HEK293 (cell line): ENCODE measurements at regions not wholly inside any gene's neighbourhood (a gene's known extent, or its start where the extent isn't known, plus 50 kb on each side); places are given as distances from the start of the nearest gene placed in this dataset.

ENCODE experiments used
- CTCF ChIA-PET: fragments of 350-600 bp; formaldehyde crosslinking; extraction: SDS; loops from one replicate; lab custom pipeline; 2021; ENCODE audit warnings: antibody characterized with exemption; lab: Yijun Ruan, JAX
- POLR2A ChIA-PET: fragments of 300-600 bp; formaldehyde crosslinking; extraction: SDS; loops from one replicate; lab custom pipeline; 2020; ENCODE audit warnings: antibody characterized with exemption, inconsistent platforms; lab: Yijun Ruan, JAX
- H3K27ac ChIP-seq: fragments of 200-500 bp; sonication (Bioruptor generic); 2 replicates; pipeline ENCODE4 v1.5.1; 2014; ENCODE audit warnings: low read depth, low read length, control low read depth, inconsistent platforms; ENCODE audit errors: extremely low read depth
- H3K36me3 ChIP-seq, 2 experiments: fragments of 200-500 bp in 1 of 2; sonication (Bioruptor generic) in 1 of 2; 1 replicate in 1 of 2; 2 replicates in 1 of 2; pipeline ENCODE4 v1.5.1; 2014 to 2017; ENCODE audit warnings: inconsistent platforms in 2 of 2, low read length in 2 of 2; ENCODE audit not compliant: control insufficient read depth in 2 of 2, insufficient read depth in 1 of 2
- H3K4me1 ChIP-seq: fragments of 200-500 bp; sonication (Bioruptor generic); 2 replicates; pipeline ENCODE4 v1.5.1; 2014; ENCODE audit warnings: mild to moderate bottlenecking, low read length, inconsistent platforms; ENCODE audit not compliant: control insufficient read depth, insufficient read depth
- H3K4me3 ChIP-seq: 2 replicates; pipeline ENCODE4 v1.5.1; 2011; ENCODE audit warnings: low read depth, mild to moderate bottlenecking, control low read depth, low read length, moderate library complexity
- H3K9me3 ChIP-seq: fragments of 200-500 bp; sonication (Bioruptor generic); 2 replicates; pipeline ENCODE4 v1.5.1; 2014; ENCODE audit warnings: low read depth, low read length, inconsistent platforms; ENCODE audit not compliant: control insufficient read depth, insufficient read depth
- FEZF1 ChIP-seq: fragments of 450-650 bp; formaldehyde crosslinking; IDR thresholded peaks from 2 replicates; pipeline ENCODE4 v1.5.1; 2016; ENCODE audit warnings: missing biosample characterization, missing genetic modification characterization
- HOXC10 ChIP-seq: sonication (generic); formaldehyde crosslinking; IDR thresholded peaks from 2 replicates; pipeline ENCODE4 v1.8.1; 2023; ENCODE audit warnings: mild to moderate bottlenecking, missing genetic modification reagents
- KLF17 ChIP-seq: fragments of 450-650 bp; formaldehyde crosslinking; IDR thresholded peaks from 2 replicates; pipeline ENCODE4 v1.5.1; 2016; ENCODE audit warnings: missing biosample characterization, missing genetic modification characterization
- OSR2 ChIP-seq: fragments of 450-650 bp; formaldehyde crosslinking; IDR thresholded peaks from 2 replicates; pipeline ENCODE4 v1.5.1; 2016; ENCODE audit warnings: missing biosample characterization, missing genetic modification characterization
- PRDM6 ChIP-seq: fragments of 450-650 bp; formaldehyde crosslinking; IDR thresholded peaks from 2 replicates; pipeline ENCODE4 v1.5.1; 2017; ENCODE audit warnings: missing biosample characterization, missing genetic modification characterization
- REPIN1 ChIP-seq: fragments of 450-650 bp; formaldehyde crosslinking; IDR thresholded peaks from 2 replicates; pipeline ENCODE4 v1.5.1; 2017; ENCODE audit warnings: missing biosample characterization, missing genetic modification characterization, low read depth
- TRIM28 ChIP-seq: IDR thresholded peaks from 2 replicates; pipeline ENCODE4 v1.6.1; 2011; ENCODE audit warnings: low read length, control low read depth, borderline replicate concordance
- ZBTB44 ChIP-seq: fragments of 450-650 bp; IDR thresholded peaks from 2 replicates; pipeline ENCODE4 v1.5.1; 2018; ENCODE audit warnings: missing biosample characterization, mild to moderate bottlenecking, missing genetic modification characterization
- ZBTB6 ChIP-seq: fragments of 450-650 bp; formaldehyde crosslinking; IDR thresholded peaks from 2 replicates; pipeline ENCODE4 v1.5.1; 2017; ENCODE audit warnings: missing biosample characterization, missing genetic modification characterization
- ZBTB8A ChIP-seq: fragments of 450-650 bp; formaldehyde crosslinking; IDR thresholded peaks from 2 replicates; pipeline ENCODE4 v1.5.1; 2016; ENCODE audit warnings: missing biosample characterization, missing genetic modification characterization
- ZNF146 ChIP-seq: fragments of 450-650 bp; formaldehyde crosslinking; IDR thresholded peaks from 2 replicates; pipeline ENCODE4 v1.5.1; 2016; ENCODE audit warnings: missing biosample characterization, missing genetic modification characterization
- ZNF18 ChIP-seq: fragments of 450-650 bp; formaldehyde crosslinking; IDR thresholded peaks from 2 replicates; pipeline ENCODE4 v1.5.1; 2016; ENCODE audit warnings: missing biosample characterization, missing genetic modification characterization
- ZNF274 ChIP-seq, 2 experiments: fragments of 200-500 bp in 1 of 2; fragments of 450-650 bp in 1 of 2; sonication (Bioruptor generic) in 1 of 2; formaldehyde crosslinking in 1 of 2; IDR thresholded peaks; 2 replicates each; pipeline versions ENCODE4 v1.5.1 to v1.6.1; 2014 to 2016; ENCODE audit warnings: borderline replicate concordance in 1 of 2, inconsistent platforms in 1 of 2, low read length in 1 of 2, missing biosample characterization in 1 of 2, missing genetic modification characterization in 1 of 2
- ZNF398 ChIP-seq: fragments of 450-650 bp; formaldehyde crosslinking; IDR thresholded peaks from 2 replicates; pipeline ENCODE4 v1.5.1; 2017; ENCODE audit warnings: missing biosample characterization, missing genetic modification characterization
- ZNF621 ChIP-seq: fragments of 450-650 bp; formaldehyde crosslinking; IDR thresholded peaks from 2 replicates; pipeline ENCODE4 v1.5.1; 2017; ENCODE audit warnings: missing biosample characterization, missing genetic modification characterization
- ZNF704 ChIP-seq: fragments of 450-650 bp; formaldehyde crosslinking; IDR thresholded peaks from 2 replicates; pipeline ENCODE4 v1.5.1; 2016; ENCODE audit warnings: missing biosample characterization, missing genetic modification characterization
- ZNF837 ChIP-seq: fragments of 450-650 bp; formaldehyde crosslinking; IDR thresholded peaks from 2 replicates; pipeline ENCODE4 v1.5.1; 2016; ENCODE audit warnings: missing biosample characterization, missing genetic modification characterization
- ZSCAN4 ChIP-seq: fragments of 450-650 bp; formaldehyde crosslinking; IDR thresholded peaks from 2 replicates; pipeline ENCODE4 v1.5.1; 2017; ENCODE audit warnings: missing biosample characterization, missing genetic modification characterization

- TF ChIP-seq ZNF704 (tag by site-specific recombination) (no peak), ZBTB6 (tag by site-specific recombination) (no peak), ZNF146 (no peak), ZNF621 (tag by site-specific recombination) (no peak), HOXC10 (no peak), TRIM28 (no peak), OSR2 (tag by site-specific recombination) (no peak), ZNF274 (IDR thresholded peaks at IDR 0.05; ENCODE audit: low read length) (no peak), ZNF274 (tag by site-specific recombination; IDR thresholded peaks at IDR 0.05; ENCODE audit: borderline replicate concordance) (no peak), ZBTB8A (no peak)
Observed at GRCh38 chr17:71166311-71166710, 954.5 kb upstream of the SOX9 start (continued).

- POLR2A ChIA-PET, result no interaction called here
- H3K9me3 ChIP-seq, result no peaks in the 10 kb centered on the region
- no peak overlapping the region for H3K4me3 ChIP-seq
- TF ChIP-seq KLF17 (tag by site-specific recombination) (no peak), ZNF18 (tag by site-specific recombination) (peak; percentile 59; the same call in 1 of the 2 replicates), ZBTB44 (peak; percentile 28; the same call in 1 of the 2 replicates), ZSCAN4 (peak; percentile 97), REPIN1 (no peak), ZNF398 (tag by site-specific recombination) (peak; percentile 57; the same call in 1 of the 2 replicates), PRDM6 (tag by site-specific recombination) (peak; percentile 67), FEZF1 (tag by site-specific recombination) (peak; percentile 71), ZNF837 (tag by site-specific recombination) (no peak)
- TF ChIP-seq, all 188 proteins: peak for 6
- Histone ChIP-seq H3K4me1 (peaks cover 22% of the 10 kb centered on the region), H3K27ac (no peak overlapping the region), H3K36me3 (no peaks in the 10 kb centered on the region)
- CTCF ChIA-PET, result interaction anchor here (0.6 to 0.7 kb wide), 4 partner anchors 24 to 1265 kb away, joined by 3 to 4 read pairs (median 4); no protein-coding TSS in a partner anchor
Observed at GRCh38 chr17:71168053-71168741, 952.6 kb upstream of the SOX9 start.
